ENCODE measurements at regions not wholly inside any gene's neighbourhood (a gene's known extent, or its start where the extent isn't known, plus 50 kb on each side); places are given as distances from the start of the nearest gene placed in this dataset.
"Not testable (repeated sequence)": the region's sequence is repeated elsewhere in the genome, so short reads cannot be mapped to it uniquely, and the experiment has no call there.

DNA sequence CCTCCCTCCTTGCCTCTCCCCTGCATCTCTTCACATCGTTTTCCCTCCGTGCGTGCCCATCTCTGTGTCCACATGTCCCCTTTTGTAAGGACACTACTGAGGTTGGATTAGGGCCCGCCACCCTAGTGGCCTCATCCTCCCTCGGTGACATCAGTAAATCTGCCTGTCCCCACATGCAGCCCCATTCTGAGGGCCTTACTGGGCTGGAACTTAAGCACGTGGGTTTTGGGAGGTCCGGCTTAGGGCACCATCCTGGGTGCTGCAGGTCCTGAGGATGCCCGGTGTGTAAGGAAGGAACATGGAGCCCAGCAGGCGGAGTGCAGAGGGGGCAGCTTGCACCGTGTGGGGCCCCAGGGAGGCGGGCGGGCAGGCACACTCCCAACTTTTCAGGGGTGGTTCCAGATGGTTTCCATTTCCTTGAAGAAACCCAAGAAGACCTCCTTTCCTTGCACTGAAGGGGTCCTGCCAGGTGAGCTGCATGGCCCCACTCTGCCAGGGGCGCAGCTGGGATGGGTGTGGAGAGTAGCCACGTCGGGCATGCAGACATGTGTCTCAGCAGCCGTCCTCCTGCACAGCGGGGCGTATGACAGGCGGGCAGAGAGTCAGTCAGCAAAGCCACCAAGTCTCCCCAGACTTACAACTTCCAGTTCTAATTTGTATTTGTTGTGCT, 329.9 kb downstream of the QKI start:
- no peak for DNase-seq

DNA sequence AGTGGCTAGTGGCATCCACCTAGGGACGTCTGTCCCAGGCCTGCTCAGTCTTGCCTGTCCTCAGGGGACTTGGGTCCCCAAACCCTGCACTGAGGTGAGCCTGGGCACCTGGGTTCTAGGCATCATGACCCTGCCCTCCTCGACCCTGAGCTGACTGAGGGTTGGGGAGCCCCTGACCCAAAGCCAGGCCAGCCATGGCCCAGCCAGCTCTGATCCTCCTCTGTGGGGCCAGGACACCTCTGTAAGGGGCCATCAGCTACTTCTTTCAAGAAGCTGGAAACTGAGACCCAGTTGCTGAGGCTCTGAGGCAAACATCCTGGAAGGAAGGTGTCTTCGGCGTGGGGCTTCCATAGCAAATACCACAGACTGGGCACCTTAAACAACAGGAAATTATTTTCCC, 329.3 kb downstream of the QKI start:
- no peak for DNase-seq

DNA sequence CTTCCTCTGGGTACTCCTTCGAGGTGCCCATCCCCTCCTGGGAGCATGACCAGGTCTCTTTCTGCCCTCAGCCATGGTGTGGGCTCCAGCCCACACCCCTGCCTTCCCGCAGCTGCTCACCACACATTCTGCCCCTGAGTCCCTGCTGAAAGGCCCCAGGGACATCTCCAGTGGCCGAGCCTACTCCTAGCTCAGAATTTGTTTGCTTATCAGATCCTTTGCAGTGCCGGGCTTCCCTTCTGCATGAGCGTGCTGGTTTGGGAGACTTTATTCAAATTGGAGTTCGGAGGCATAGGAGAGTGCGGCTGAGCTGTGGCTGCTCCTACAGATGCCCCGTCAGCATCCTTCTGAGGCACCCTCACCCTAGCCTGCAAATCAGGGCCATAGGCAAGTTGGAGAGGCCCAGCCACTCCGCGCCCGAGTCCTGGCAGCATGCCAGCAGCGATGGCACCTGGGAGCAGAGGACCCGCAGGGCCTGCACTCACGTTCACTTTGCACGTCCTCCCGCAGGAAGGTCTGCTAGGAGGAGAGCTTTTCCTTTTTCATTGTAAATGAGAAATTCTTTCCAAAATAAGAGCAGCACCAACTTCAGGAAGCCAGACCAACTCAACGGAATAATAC, 327.3 kb downstream of the QKI start:
- DNase-seq: no peak

DNA sequence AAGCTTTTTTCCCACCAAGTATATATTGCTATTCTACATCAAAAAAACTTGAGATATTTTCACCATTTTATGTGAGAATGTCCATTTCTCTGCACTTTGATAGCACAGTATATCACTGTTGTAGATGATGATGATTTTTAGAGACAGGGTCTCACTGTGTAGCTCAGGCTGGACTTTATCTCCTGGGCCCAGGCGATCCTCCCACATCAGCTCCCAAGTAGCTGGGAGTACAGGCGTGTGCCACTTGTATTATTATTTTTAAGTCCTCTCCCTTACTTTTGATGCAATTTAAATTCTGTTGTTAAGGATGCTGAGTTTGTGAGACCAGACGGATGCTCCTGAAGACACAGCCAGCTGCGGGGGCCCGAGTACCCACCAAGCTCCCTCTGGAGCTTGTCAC, 326.8 kb downstream of the QKI start:
- no peak for DNase-seq

DNA sequence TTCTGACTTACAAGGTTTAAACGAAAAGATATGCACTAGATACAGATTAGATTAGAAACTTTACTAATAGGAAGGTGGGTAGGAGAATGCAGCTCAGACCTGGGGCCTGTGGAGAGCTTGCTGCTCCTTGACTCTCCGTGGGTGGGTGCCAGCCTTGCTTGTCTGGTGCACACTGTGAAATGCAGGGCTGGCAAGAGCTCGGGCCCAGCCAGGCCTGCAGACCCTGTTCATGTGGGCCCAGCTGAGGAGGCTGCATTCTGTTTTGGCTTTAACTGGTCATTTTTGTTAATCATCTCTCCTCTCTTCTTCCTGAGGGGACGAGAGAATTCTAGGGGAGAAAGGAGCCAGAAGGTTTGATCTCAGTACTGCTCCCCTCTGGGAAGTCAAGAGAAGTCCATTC, 325.4 kb downstream of the QKI start:
- DNase-seq: no peak

DNA sequence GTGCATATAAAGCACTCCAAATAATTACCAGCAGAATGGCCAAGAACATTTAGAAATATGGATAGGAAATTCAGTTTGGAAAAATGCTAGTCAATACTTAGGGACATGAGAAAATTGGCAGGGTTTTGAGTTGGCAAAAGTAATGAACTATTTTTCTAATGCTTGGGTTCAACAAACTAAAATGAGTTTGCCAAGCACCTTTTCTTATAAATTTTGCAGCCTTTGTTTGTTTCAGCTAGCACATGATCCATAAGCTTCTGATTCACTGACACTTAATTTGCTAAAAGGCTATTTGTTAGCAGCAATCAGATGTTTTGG, 324.8 kb downstream of the QKI start:
- DNase-seq: no peak

DNA sequence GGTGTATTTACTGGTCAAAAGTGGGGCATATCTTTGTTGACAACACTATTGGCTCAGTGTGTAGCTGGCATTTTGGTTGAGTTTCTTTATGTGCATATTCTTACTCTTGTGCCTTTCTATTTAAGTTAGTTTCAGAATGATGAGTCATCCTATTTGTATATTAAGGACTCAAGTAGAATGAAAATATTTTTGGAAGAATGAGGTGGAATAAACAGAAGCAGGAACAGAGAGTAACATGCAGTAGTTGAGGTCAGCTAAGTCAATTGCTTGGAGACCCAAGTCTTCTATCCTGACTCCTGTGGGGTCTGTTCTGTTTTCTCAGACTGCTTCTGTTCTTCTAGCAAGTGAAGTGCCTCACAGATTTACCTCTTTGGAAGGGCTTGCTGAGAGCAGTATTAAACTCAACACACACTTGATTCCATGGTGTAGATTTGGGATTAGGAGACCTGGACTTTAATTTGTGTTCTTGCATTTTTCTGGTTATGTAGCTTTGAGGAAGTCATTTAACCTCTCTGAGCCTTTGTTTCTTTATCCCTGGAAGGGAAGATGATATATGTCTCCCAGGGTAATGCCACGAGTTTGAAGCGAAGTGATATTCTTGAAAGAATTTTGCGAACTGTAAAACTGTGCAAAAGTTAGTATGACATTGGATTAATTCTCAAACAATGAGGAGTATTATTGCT, 324.3 kb downstream of the QKI start:
- DNase-seq: no peak

DNA sequence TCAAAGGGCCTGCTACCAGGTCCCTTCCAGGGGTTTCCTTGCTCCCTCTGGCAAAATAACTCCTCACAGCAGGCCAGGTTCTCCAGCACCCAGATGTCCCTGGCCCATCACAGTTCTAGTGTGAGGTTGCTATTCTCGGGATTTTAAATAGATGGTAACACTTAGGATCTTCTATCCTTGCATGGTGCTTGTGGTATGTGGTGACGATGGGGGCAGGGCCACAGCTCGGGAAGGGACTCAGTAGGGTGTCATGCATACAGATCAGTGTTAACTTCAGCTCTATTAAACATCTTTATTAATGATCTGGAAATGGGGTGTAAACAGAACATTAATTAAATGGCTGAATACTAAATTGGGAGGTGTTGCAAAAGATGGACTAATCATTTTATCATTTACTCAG, 323.8 kb downstream of the QKI start:
- no peak for DNase-seq

DNA sequence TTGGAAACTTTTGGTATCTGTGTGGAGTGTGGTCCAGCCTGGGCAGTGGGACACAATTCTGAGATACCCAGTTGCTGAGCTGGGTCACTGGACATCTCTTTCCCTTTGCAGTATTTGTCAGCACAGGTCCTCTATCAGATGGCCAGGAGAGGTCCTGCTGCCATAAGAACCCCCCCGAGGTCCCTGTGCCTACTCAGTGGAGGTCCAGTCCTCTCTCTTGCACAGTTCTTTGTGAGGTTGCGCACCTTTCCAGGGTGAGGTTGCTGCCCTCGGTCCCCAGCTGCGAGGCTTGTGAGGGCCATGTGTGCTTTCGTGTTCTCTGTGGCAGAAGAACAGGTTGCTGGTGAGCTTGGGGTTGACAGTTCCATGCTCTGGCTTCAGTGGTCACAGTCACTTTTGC, 320.6 kb downstream of the QKI start:
- DNase-seq: no peak

DNA sequence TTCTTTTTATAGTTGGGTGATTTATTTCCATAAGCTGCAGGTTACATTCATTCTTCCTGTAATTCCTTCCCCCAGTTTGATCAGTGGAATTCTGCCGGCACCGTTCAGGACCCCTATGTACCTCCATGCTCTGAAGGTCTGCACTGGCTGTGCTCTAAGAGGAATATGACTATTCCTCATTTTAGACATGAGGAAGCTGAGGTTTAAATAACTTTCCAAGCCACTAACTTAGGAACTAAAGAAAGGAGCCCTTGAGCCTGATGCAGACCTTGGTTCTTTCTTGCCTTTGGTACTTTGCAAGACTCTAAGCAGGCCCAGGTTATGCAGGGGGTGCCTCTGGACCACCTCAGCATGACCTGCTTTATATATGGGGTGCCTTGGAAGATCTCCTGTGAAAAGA, 318.5 kb downstream of the QKI start:
- DNase-seq: no peak

DNA sequence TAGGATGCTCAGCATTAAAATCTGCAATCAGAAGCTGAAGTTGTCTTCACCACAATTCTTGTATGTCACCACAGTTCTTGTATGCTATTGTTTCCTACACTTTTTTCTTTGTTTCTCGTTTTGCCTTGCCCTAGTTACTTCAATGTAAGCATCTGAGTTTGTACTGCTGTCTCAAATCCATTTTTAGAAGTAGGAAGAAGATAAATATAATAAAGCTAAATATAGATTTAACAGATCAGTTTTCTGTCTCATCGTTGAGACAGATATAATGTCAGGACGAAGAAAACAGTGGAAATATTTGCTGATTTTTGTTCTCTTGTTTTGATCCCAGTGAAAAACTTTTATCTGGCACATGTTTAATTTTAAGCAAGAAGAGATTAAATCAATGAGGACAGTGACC, 318.0 kb downstream of the QKI start:
- no peak for DNase-seq

DNA sequence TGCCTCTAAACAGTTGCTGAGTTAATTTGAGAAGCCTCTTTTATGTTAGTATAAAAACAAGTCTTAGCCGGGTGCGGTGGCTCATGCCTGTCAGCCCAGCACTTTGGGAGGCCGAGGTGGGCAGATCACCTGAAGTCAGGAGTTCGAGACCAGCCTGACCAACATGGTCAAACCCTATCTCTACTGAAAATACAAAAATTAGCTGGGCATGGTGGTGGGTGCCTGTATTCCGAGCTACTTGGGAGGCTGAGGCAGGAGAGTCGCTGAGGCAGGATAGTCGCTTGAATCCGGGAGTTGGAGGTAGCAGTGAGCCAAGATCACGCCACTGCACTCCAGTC, 317.5 kb downstream of the QKI start:
- not testable (repeated sequence) for DNase-seq

DNA sequence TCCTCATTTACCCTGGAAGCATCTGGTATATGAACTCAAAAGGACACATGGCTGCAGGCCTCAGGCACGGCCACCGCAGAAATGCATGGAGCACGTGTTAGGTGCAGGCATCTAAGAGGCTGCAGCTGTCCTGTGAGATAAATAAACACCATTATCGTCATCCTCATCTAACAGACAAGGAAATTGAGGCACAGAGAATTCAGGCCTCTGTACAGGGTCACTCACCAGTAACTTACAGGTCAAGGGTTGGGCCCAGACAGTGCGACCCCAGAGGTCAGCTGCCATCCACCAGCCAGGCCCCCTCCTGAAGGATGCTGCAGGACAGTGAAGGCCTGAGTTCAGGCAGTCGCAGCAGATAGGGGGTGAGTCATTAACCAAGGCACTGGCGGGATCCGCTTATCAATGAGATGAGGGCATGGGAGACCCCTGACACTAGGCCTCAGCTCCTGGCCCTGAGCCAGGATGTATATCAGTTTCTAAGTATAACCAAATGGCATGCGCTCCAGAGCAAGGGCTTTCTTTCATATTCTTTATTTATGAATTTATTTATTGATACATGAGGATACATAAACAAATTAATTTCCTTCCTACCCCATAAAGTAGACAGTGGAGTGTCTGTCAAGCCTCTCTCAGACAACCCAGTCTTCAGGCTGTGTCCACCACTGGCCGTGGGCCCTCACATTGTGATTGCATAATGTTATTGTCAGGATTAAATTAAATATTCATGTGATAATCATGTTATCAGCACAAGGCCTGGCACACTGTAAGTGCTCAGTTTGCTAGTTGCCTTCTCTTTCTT, 316.9 kb downstream of the QKI start:
- no peak for DNase-seq

DNA sequence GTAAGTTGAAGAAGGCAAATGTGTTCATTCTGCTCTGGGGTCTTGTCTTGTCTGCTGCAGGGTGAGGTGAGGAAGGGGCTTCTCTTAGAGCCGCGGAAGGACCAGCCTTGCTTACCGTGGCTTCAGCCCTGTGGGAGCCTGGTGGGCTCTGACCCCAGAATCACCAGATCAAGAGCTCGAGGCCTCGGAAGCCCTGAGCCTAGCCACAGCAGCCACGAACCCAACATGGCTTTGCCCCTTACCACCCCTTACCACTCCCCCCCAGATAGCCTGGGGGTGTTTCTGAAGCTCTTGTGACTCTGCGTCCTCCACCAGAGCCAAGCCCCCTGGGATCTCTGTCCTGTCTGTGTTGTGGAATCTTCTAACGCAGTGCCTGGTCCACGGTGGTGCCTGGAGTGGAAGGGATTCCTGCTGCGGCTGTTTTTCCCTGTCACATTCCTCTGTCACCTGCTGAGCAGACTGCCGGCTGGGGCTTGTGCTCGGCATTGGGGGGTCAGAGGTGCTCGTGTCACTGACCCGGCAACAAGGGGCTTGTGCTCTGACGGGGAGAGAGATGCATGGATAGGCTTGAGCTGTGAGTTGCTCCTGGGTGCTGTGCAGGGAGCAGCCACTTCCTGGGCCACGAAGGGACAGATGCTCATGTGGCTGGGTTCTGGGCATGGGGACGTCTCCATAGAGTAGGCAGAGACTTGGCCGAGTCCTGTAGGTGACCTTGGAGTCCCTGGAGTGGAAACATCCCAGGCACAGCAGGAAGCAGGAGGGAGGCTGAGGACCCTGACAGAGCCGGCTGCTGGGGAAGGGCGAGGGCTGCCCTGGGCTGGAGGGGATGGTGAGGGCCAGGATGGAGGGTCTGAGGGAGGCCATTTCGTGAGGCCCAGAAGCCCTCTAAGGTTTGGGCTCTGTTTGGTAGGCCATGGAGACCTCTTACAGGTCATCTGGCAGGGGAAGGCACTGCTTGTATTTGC, 316.0 kb downstream of the QKI start:
- DNase-seq: no peak

DNA sequence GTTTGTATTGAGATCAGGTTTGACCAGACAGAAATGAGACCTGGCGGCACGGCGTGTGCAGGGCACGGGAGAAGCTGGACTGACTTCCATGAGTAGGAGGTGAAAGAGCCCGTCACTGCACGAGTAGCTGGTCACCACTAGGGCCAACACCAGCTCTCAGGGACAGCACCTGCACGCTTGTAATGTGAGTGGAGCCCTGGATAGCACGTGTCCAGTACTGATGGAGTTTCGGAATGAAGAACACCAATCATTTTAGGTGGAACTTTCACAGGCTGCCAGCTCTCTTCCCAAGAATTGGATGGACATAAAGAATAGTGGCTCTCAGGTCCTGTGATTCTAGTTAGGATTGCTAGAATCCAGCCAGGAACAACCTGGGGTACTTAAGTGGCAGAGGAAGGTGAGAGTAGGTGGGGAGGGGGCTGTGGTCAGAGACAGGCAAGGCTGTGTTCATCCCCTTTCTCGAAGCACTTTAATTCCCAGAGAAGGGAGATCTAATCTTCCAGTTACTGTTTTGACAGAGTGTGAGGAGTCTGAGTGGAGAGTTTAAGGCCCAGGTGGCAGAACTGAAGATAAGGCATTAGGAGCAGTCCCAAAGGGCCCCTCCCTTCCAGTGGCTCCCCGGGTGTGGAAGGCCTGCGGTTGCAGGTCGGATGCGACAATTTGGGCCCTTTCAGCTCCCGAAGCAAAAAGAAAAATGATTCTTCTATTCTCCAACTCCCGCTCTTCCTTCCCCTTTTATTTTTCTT, 314.8 kb downstream of the QKI start:
- DNase-seq: no peak

DNA sequence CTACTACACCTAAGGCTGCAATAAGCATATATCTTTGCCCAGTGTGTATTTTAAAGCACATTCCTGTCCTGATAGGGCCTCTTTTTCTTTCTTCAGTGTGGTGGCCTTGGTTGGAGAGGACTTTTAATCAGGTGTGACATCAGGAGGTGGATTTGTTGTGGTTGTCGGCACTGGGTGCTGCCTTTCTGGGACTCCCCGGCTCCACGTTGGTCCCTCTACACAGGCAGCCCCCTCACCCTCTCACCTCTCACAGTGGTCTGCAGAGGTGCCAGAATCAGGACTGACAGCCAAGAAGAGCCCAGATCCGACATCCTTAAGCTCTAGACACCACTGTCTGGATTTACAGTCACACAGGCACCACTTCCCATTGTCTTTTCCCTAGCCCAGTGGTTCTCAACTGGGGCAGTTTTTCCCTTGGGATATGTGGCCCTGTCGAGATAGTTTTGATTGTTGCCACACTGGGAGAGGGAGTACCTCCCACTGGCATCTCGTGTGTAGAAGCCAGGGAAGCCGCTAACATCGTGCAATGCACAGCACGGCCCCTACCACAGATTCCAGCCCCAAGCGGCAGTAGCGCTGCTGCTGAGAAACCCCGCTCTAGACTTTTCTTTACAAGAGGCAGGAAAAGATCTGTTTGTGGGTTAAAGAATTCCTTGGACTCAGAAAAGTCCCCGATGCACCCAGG, 314.1 kb downstream of the QKI start:
- DNase-seq: no peak

DNA sequence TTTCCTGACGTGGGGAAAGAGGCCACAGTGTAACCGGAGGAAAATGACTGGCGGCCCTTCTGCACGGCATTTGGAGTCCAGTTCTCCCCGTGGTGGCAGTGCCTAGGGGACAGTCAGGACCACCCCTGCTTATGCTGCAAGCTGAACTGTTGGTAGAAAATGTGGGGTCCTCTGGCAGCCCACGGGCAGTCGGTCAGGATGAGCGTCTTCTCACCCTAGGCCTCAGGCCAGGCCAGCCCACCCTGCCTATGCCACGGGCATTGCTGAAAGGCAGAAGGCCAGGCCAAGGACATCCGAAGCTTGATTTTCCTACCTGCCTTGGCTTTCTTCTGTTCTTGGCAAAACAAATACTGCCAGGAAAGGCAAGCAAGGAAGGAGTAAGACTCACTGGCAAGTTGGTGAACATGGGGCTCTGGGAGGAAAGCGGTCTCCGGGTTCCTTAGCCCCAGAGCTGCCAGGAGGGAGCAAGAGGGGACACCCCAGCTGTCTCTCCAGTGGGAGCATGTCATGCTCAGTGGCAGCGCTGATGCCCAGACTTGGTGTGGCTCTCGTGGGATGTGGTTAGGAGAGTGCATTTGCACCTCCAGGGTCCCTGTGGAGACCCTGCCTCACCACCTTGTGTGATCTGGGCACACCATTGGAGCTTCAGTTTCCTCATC, 311.6 kb downstream of the QKI start:
- no peak for DNase-seq

DNA sequence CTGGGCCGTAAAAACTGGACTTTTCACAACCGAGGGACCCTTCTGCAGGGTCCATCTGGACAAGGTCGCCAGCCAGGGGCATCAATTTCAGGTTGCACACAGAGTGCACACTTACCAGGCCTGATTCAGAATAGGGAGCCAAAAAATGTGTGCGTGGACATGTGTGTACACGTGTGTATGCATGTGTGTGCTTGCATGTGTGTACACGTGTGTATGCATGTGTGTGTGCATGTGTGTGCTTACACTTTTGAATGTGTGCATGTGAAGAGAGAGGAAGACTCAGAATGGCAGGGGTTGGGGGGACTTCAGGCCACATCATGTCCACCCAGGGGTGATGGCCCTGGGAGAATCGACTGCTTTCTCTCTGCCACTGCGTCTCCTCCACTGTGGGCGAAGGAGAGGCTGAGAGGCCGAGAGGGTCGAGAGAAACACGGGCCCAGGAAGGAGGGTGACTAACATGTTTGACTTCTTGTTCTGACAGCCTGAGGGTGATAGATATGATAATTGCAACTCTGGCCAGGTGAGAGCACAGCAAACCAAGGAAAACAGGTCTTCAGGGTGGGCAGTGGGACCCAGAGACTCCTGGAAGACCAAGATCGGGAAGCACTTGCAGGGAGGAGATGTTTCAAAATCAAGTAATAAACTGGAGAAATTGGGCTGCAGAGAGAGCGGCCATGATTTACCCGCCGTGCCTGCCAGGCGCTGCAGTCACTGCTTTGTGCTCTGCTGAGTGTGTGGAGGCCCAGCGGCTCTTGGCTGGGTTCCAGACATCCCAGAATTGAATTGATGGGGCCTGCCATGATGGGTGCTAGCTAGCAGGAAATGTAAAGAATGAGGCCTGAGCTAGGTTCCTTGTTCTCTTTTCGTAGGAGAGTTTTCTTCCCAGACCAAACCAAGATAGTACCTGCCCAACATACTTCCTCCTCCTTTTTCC, 310.8 kb downstream of the QKI start:
- no peak for DNase-seq

DNA sequence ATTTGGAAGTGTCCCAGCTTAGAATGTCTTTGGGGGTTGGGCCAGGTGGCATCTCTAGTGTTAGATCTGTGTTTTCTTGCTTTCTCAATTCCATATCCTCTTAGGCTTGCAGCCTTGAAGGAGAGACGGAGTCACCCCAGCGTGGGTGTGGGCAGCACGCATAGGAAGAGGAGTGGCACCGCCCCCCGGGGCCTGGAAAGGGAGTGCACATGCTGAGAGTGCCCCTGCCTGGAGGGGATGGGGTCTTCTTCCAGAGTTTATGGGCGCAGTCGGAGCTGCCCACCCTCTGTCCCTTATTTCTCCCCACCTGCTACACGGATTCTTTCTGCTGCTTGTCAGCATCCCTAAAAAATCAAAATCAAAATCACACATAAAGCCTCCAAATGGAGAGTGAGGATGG, 309.7 kb downstream of the QKI start:
- DNase-seq: no peak

DNA sequence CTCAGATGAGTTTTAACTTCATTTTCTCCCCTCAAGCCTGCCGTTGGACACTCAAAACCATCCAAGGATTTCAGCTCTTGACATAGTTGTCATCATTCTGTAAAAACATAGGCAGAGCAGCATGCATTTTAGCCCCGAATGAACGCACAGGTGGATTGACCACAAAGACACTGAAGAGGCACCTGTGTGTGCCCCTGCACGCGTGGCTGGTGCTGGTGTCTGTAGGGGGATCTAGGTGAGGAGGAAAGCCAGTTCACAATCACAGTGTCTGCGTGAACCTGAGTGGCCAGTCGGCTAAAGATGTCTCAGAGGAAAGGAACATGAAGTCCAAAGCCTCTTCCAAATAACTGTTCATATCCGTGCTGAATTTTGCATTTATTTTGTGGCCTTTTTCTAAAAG, 309.2 kb downstream of the QKI start:
- no peak for DNase-seq
